GM12878 (cell line): ENCODE measurements at regions not wholly inside any gene's neighbourhood (a gene's known extent, or its start where the extent isn't known, plus 50 kb on each side); places are given as distances from the start of the nearest gene placed in this dataset.

Source experiments
- ATAC-seq: fragments of 200-7000 bp; cut with Tn5 transposase; 3 replicates; pipeline ENCODE4 v1.9.1; 2020; ENCODE audit warnings: mild to moderate bottlenecking, moderate library complexity
- BruUV-seq: library from RNA; stranded (reverse); fragments of 400-500 nt; replicated peaks from 2 replicates; lab custom pipeline; 2021; lab: Mats Ljungman, UMichigan
- CTCF ChIA-PET: fragments of 300-600 bp; sonication (Branson Sonifier 250); formaldehyde crosslinking; extraction: SDS; loops from one replicate; lab custom pipeline; 2021; ENCODE audit warnings: inconsistent platforms; lab: Yijun Ruan, JAX
- POLR2A ChIA-PET: fragments of 350-600 bp; formaldehyde crosslinking; extraction: SDS; loops from one replicate; lab custom pipeline; 2021; ENCODE audit warnings: inconsistent platforms; lab: Charles Lee
- RAD21 ChIA-PET: fragments of 300-600 bp; sonication (Branson Sonifier 250); formaldehyde crosslinking; loops from one replicate; lab custom pipeline; 2023; ENCODE audit warnings: antibody characterized with exemption; ENCODE audit not compliant: unreplicated experiment; lab: Charles Lee
- SMC1A ChIA-PET: fragments of 300-600 bp; sonication (Branson Sonifier 250); formaldehyde crosslinking; loops from one replicate; lab custom pipeline; 2023; ENCODE audit not compliant: unreplicated experiment, uncharacterized antibody; lab: Charles Lee
- DNase-seq: peaks from one replicate; pipeline ENCODE4 v3.0.0-alpha.2; 2011; ENCODE audit warnings: low read depth, low spot score
- FAIRE-seq: peaks from 3 replicates; lab custom pipeline; 2011; peaks lifted over from hg19 to GRCh38; lab: Jason Lieb, UNC
- H2AFZ ChIP-seq: 2 replicates; pipeline ENCODE4 v1.6.0; 2011; ENCODE audit warnings: low read depth, low read length, control low read depth; ENCODE audit not compliant: control insufficient read depth
- H3K27ac ChIP-seq: 2 replicates; pipeline ENCODE4 v1.5.1; 2011; ENCODE audit warnings: control low read depth; ENCODE audit not compliant: control insufficient read depth, insufficient read depth
- H3K27me3 ChIP-seq, 2 experiments: replicated peaks in 1 of 2; 2 replicates each; pipeline versions ENCODE4 v1.6.0 to v1.6.1; 2011; ENCODE audit warnings: low read length in 1 of 2; ENCODE audit not compliant: control insufficient read depth in 2 of 2, insufficient read depth in 2 of 2
- H3K36me3 ChIP-seq, 2 experiments: 2 replicates each; pipeline ENCODE4 v1.5.1; 2011; ENCODE audit warnings: low read length in 1 of 2; ENCODE audit not compliant: control insufficient read depth in 2 of 2, insufficient read depth in 2 of 2
- H3K4me1 ChIP-seq: 2 replicates; pipeline ENCODE4 v1.6.1; 2011; ENCODE audit warnings: mild to moderate bottlenecking, low read length, moderate library complexity, mixed read lengths; ENCODE audit not compliant: control insufficient read depth, insufficient read depth
- H3K4me2 ChIP-seq: 2 replicates; pipeline ENCODE4 v1.6.0; 2011; ENCODE audit warnings: control low read depth; ENCODE audit not compliant: control insufficient read depth, insufficient read depth
- H3K4me3 ChIP-seq: fragments of 200-600 bp; sonication (generic); 2 replicates; pipeline ENCODE4 v1.5.1; 2016
- H3K79me2 ChIP-seq: 2 replicates; pipeline ENCODE4 v1.6.0; 2011; ENCODE audit warnings: low read length; ENCODE audit not compliant: control insufficient read depth, insufficient read depth
- H3K9ac ChIP-seq: 2 replicates; pipeline ENCODE4 v1.8.0; 2011; ENCODE audit warnings: low read length, control low read depth, mixed read lengths; ENCODE audit not compliant: control insufficient read depth, insufficient read depth
- H3K9me3 ChIP-seq: replicated peaks from 3 replicates; pipeline ENCODE4 v1.5.1; 2011; ENCODE audit warnings: mild to moderate bottlenecking, low read length; ENCODE audit not compliant: control insufficient read depth, insufficient read depth
- H4K20me1 ChIP-seq: 2 replicates; pipeline ENCODE4 v1.6.0; 2011; ENCODE audit not compliant: control insufficient read depth, insufficient read depth
- BCL3 ChIP-seq: IDR thresholded peaks from 2 replicates; pipeline ENCODE4 v1.6.1; 2011; ENCODE audit warnings: borderline replicate concordance, low read depth, mild to moderate bottlenecking, moderate library complexity, low read length; ENCODE audit not compliant: insufficient read depth, poor library complexity, severe bottlenecking
- CREB1 ChIP-seq: IDR thresholded peaks from 2 replicates; pipeline ENCODE4 v1.6.1; 2012; ENCODE audit warnings: low read depth, mild to moderate bottlenecking, inconsistent platforms
- EED ChIP-seq: sonication (generic); IDR thresholded peaks from 2 replicates; pipeline ENCODE4 v1.6.1; 2016; ENCODE audit warnings: antibody characterized with exemption, low read depth
- EGR1 ChIP-seq, 2 experiments: IDR thresholded peaks; 1 replicate in 1 of 2; 2 replicates in 1 of 2; pipeline ENCODE4 v1.6.1; 2011 to 2012; ENCODE audit warnings: low read depth in 2 of 2, low read length in 2 of 2, borderline replicate concordance in 1 of 2, mild to moderate bottlenecking in 1 of 2, moderate library complexity in 1 of 2
- FOXK2 ChIP-seq: fragments of 450-650 bp; IDR thresholded peaks from 2 replicates; pipeline ENCODE4 v1.6.1; 2017; ENCODE audit warnings: mild to moderate bottlenecking, moderate library complexity
- HCFC1 ChIP-seq: fragments of 150-350 bp; IDR thresholded peaks from 2 replicates; pipeline ENCODE4 v1.6.1; 2014; ENCODE audit warnings: low read length
- JUND ChIP-seq: IDR thresholded peaks from 2 replicates; pipeline ENCODE4 v1.6.1; 2012; ENCODE audit warnings: low read depth, mild to moderate bottlenecking, low read length, improper control_type of control experiment, moderate library complexity
- NR2F1 ChIP-seq: fragments of 450-650 bp; conservative IDR thresholded peaks from 2 replicates; pipeline ENCODE4 v1.6.1; 2017; ENCODE audit warnings: mild to moderate bottlenecking
- PAX8 ChIP-seq: fragments of 450-650 bp; IDR thresholded peaks from 2 replicates; pipeline ENCODE4 v1.6.1; 2017; ENCODE audit warnings: mild to moderate bottlenecking, moderate library complexity
- RAD51 ChIP-seq: fragments of 450-650 bp; IDR thresholded peaks from 2 replicates; pipeline ENCODE4 v1.6.1; 2016; ENCODE audit warnings: moderate library complexity, mild to moderate bottlenecking, inconsistent platforms
- RBBP5 ChIP-seq: fragments of 200-600 bp; sonication (generic); conservative IDR thresholded peaks from 2 replicates; pipeline ENCODE4 v1.6.1; 2016
- SIX5 ChIP-seq: IDR thresholded peaks from 2 replicates; pipeline ENCODE4 v1.6.1; 2011; ENCODE audit warnings: mild to moderate bottlenecking, low read depth, low read length, moderate library complexity; ENCODE audit not compliant: severe bottlenecking
- SMAD5 ChIP-seq: IDR thresholded peaks from 2 replicates; pipeline ENCODE4 v1.6.1; 2016; ENCODE audit warnings: antibody characterized with exemption, low read depth
- STAT3 ChIP-seq: IDR thresholded peaks from 2 replicates; pipeline ENCODE4 v1.6.1; 2011; ENCODE audit warnings: low read depth, low read length, improper control_type of control experiment
- SUPT20H ChIP-seq: IDR thresholded peaks from 2 replicates; pipeline ENCODE4 v1.6.1; 2011; ENCODE audit warnings: low read depth, mild to moderate bottlenecking, low read length, moderate library complexity, borderline replicate concordance; ENCODE audit not compliant: control insufficient read depth
- TBL1XR1 ChIP-seq: IDR thresholded peaks from 2 replicates; pipeline ENCODE4 v1.6.1; 2012; ENCODE audit warnings: low read depth, low read length, improper control_type of control experiment
- ZNF274 ChIP-seq: IDR thresholded peaks from one replicate; pipeline ENCODE4 v1.8.0; 2011; ENCODE audit not compliant: insufficient read length, insufficient read depth
- WGBS: methylation state at CpG from one replicate; pipeline ENCODE4 v1.1.6; 2016; ENCODE audit warnings: low lambda C conversion rate; ENCODE audit not compliant: insufficient replicate concordance, insufficient coverage; ENCODE audit errors: missing lambda C conversion rate; 5-methylcytosine and 5-hydroxymethylcytosine counted together
- in situ Hi-C: fragments of 300-500 bp; cut with MboI; formaldehyde crosslinking; loops from 9 replicates; pipeline ENCODE4 v1.14.3; 2018; ENCODE audit warnings: mixed read lengths
- intact Hi-C: fragments of 100-400 bp; cut with micrococcal nuclease; formaldehyde crosslinking; loops from one replicate; pipeline ENCODE4 v1.14.2; 2022; ENCODE audit not compliant: unreplicated experiment

DNA sequence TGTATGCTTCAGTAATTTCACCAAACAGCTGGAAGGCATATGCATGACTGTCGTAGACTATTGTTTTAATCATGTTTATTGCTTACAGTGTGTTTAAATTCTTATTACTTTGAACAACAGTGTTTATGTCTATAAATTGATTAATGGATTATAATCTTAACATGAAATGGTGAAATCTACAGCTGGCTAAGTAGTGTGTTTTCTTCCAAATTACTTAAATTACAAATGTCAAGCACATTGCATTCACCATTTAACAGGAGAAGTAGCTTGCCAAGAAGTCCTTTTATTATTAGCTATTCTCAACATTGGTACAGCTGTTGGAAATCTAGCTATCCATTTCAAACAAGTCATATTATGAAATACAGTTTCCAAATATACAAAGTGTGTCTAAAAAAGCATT is 849.3 kb upstream of the PCDH10 start (continued):
- TF ChIP-seq RBBP5 = no peak
- TF ChIP-seq EED = no peak
- no peak for TF ChIP-seq JUND
- TF ChIP-seq PAX8 = no peak
- no peak for TF ChIP-seq HCFC1
- no peak for TF ChIP-seq SIX5

- 10% methylated on average over 2 of the region's 2 CpGs for WGBS
Observed at GRCh38 chr4:132312521-132312920, 836.6 kb upstream of the PCDH10 start.

GRCh38 chr4:132313852-132314251 is 835.2 kb upstream of the PCDH10 start:
- H3K27me3 ChIP-seq = no peaks in the 10 kb centered on the region
- in situ Hi-C loops (no loop called here), intact Hi-C loops (no loop called here)
- RAD21 ChIA-PET = no interaction called here
- H3K9ac ChIP-seq = no peak overlapping the region
- BruUV-seq = no TSS peak
- no peaks in the 10 kb centered on the region for H3K4me1 ChIP-seq
- H3K4me2 ChIP-seq = no peak overlapping the region
- DNase-seq (no peak), FAIRE-seq (no peak), ATAC-seq (no peak)
- H3K27ac ChIP-seq = no peak overlapping the region
- H4K20me1 ChIP-seq = no peaks in the 10 kb centered on the region
- CTCF ChIA-PET = no interaction called here
- no peaks in the 10 kb centered on the region for H3K36me3 ChIP-seq
- H2AFZ ChIP-seq = no peak overlapping the region
- H3K9me3 ChIP-seq = no peaks in the 10 kb centered on the region
- SMC1A ChIA-PET = interaction anchor here (0.6 kb wide), 1 partner anchor 10 kb away, joined by 3 read pairs; no protein-coding TSS in a partner anchor
- H3K79me2 ChIP-seq = no peaks in the 10 kb centered on the region
- H3K4me3 ChIP-seq = no peak overlapping the region
- 26% methylated on average over 7 of the region's 7 CpGs for WGBS
- POLR2A ChIA-PET = no interaction called here
- TF ChIP-seq STAT3 (no peak), SUPT20H (no peak), RAD51 (no peak), CREB1 (no peak), TBL1XR1 (no peak), SIX5 (no peak), BCL3 (no peak), FOXK2 (no peak), NR2F1 (no peak), SMAD5 (no peak)

More at GRCh38 chr4:132312521-132312920, 836.6 kb upstream of the PCDH10 start:
- intact Hi-C loops (no loop called here), in situ Hi-C loops (no loop called here)
- Histone ChIP-seq H3K4me2 (no peak overlapping the region), H3K36me3 (no peaks in the 10 kb centered on the region), H3K27me3 (no peaks in the 10 kb centered on the region), H3K4me3 (no peak overlapping the region), H3K9me3 (no peaks in the 10 kb centered on the region), H4K20me1 (no peaks in the 10 kb centered on the region), H3K79me2 (no peaks in the 10 kb centered on the region), H3K9ac (no peak overlapping the region), H2AFZ (no peak overlapping the region), H3K27ac (no peak overlapping the region), H3K4me1 (no peaks in the 10 kb centered on the region)
- DNase-seq = no peak
- ATAC-seq = no peak
- BruUV-seq = no TSS peak
- ChIA-PET RAD21 (no interaction called here), POLR2A (no interaction called here), CTCF (no interaction called here), SMC1A (no interaction called here)
- TF ChIP-seq EGR1 (IDR thresholded peaks at IDR 0.05; ENCODE audit: borderline replicate concordance in 1 of 2, low read depth in 2 of 2, low read length in 2 of 2) (no peak), ZNF274 (no peak), RBBP5 (no peak)
- FAIRE-seq = no peak
